ENCODE measurements at regions not wholly inside any gene's neighbourhood (a gene's known extent, or its start where the extent isn't known, plus 50 kb on each side); places are given as distances from the start of the nearest gene placed in this dataset.

- TF ChIP-seq, protein P1, sequence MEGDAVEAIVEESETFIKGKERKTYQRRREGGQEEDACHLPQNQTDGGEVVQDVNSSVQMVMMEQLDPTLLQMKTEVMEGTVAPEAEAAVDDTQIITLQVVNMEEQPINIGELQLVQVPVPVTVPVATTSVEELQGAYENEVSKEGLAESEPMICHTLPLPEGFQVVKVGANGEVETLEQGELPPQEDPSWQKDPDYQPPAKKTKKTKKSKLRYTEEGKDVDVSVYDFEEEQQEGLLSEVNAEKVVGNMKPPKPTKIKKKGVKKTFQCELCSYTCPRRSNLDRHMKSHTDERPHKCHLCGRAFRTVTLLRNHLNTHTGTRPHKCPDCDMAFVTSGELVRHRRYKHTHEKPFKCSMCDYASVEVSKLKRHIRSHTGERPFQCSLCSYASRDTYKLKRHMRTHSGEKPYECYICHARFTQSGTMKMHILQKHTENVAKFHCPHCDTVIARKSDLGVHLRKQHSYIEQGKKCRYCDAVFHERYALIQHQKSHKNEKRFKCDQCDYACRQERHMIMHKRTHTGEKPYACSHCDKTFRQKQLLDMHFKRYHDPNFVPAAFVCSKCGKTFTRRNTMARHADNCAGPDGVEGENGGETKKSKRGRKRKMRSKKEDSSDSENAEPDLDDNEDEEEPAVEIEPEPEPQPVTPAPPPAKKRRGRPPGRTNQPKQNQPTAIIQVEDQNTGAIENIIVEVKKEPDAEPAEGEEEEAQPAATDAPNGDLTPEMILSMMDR (IDR thresholded peaks at IDR 0.05; ENCODE audit: extremely low read depth, insufficient read depth, missing control alignments), result no peak
- in situ Hi-C loops (cut with MboI; ENCODE audit: low pct_unique_long_range_greater_than_20kb, low sequenced_read_pairs, unreplicated experiment), result no loop called here
- no peak for DNase-seq (ENCODE audit: low spot score)
Observed at GRCh38 chr12:32024884-32025592, 65.8 kb downstream of the RESF1 start.

DNA sequence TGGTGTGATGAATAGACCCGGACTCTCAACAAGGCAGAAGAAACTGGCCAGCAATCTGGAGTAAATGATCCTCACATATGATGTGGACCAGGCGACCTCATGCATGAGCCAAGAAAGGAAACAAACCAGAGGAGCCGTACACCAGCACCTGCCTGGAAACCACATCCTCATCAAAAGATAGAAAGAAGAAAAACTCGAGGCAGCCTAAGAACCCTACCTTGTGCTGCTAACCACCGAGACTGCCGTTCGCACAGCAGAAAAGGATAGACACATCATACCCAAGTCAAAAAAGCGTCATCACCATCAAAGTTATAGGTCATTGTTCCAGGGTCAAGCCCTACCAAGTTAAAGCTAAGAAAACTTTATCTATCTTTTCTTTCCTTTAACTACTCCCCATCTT, 66.7 kb downstream of the RESF1 start:
- in situ Hi-C loops (cut with MboI; ENCODE audit: low pct_unique_long_range_greater_than_20kb, low sequenced_read_pairs, unreplicated experiment), result no loop called here
- DNase-seq (ENCODE audit: low spot score), result no peak

GRCh38 chr12:32027684-32028365, 68.6 kb downstream of the RESF1 start:
- in situ Hi-C loops (cut with MboI; ENCODE audit: low pct_unique_long_range_greater_than_20kb, low sequenced_read_pairs, unreplicated experiment), result no loop called here
- TF ChIP-seq, protein P1 (IDR thresholded peaks at IDR 0.05; ENCODE audit: extremely low read depth, insufficient read depth, missing control alignments), result no peak
- DNase-seq (ENCODE audit: low spot score), result no peak

More for the DNA sequence above, 66.7 kb downstream of the RESF1 start:
- TF ChIP-seq, protein P1 (IDR thresholded peaks at IDR 0.05; ENCODE audit: extremely low read depth, insufficient read depth, missing control alignments), result no peak

DNA sequence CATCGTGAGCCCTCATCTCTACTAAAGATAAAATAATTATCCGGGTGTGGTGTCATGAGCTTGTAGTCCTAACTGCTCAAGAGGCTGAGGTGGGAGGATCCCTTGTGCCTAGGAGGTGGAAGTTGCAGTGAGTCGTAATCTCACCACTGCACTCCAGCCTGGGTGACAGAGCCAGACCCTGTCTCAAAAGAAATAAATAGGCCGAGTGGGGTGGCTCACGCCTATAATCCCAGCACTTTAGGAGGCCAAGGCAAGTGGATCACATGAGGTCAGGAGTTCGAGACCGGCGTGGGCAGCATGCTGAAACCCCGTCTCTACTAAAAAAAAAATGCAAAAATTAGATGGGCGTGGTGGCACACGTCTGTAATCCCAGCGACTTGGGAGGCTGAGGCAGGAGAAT, 70.9 kb downstream of the RESF1 start:
- in situ Hi-C loops (cut with MboI; ENCODE audit: low pct_unique_long_range_greater_than_20kb, low sequenced_read_pairs, unreplicated experiment), result no loop called here
- TF ChIP-seq, protein P1 (IDR thresholded peaks at IDR 0.05; ENCODE audit: extremely low read depth, insufficient read depth, missing control alignments), result no peak
- no peak for DNase-seq (ENCODE audit: low spot score)

DNA sequence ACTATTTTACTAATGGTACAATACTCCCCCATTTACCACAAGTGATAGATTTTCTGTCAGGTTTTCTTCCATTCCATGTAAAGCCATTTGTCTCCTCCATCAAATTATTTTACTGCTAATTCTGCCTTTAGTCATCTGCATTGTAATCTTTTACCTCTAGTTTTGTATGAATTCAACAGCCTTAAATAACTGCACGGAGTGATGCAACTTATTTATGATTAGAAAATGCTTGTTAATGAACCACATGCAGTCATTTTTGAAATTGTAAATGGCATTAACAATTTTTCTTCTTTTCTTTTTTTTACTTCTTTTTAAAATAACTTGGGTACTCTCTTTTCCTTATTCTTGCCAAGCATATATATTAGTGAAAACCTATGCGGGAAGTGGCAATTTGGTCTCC, 71.5 kb downstream of the RESF1 start:
- TF ChIP-seq, protein P1 (IDR thresholded peaks at IDR 0.05; ENCODE audit: extremely low read depth, insufficient read depth, missing control alignments), result no peak
- no peak for DNase-seq (ENCODE audit: low spot score)
- in situ Hi-C loops (cut with MboI; ENCODE audit: low pct_unique_long_range_greater_than_20kb, low sequenced_read_pairs, unreplicated experiment), result no loop called here

GRCh38 chr12:32031109-32031508, 71.9 kb downstream of the RESF1 start:
- TF ChIP-seq, protein P1 (IDR thresholded peaks at IDR 0.05; ENCODE audit: extremely low read depth, insufficient read depth, missing control alignments), result no peak
- in situ Hi-C loops (cut with MboI; ENCODE audit: low pct_unique_long_range_greater_than_20kb, low sequenced_read_pairs, unreplicated experiment), result no loop called here
- no peak for DNase-seq (ENCODE audit: low spot score)

Data from GM13977 (cell line).